Activated CD8-positive, alpha-beta T cell treated with anti-CD3 and anti-CD28 coated beads for 36 hours (primary cell): ENCODE measurements at regions not wholly inside any gene's neighbourhood (a gene's known extent, or its start where the extent isn't known, plus 50 kb on each side); places are given as distances from the start of the nearest gene placed in this dataset.

ENCODE experiments used
- ATAC-seq: fragments of 200-7000 bp; cut with Tn5 transposase; one replicate; pipeline ENCODE4 v1.10.0; 2021; ENCODE audit warnings: mild to moderate bottlenecking, moderate library complexity
- CTCF ChIA-PET: fragments of 350-600 bp; sonication (Branson Sonifier 250); formaldehyde crosslinking; loops from one replicate; lab custom pipeline; 2021; ENCODE audit warnings: antibody characterized with exemption; lab: Charles Lee
- POLR2A ChIA-PET: fragments of 350-600 bp; sonication (Branson Sonifier 250); formaldehyde crosslinking; loops from one replicate; lab custom pipeline; 2021; ENCODE audit warnings: antibody characterized with exemption; lab: Charles Lee
- DNase-seq: peaks from one replicate; pipeline ENCODE4 v3.0.0-alpha.2; 2020
- H3K27ac Mint-ChIP-seq: one replicate; pipeline ENCODE4 v1.8.0; 2021; ENCODE audit warnings: mild to moderate bottlenecking, mixed read lengths
- H3K27me3 Mint-ChIP-seq: one replicate; pipeline ENCODE4 v1.8.0; 2021; ENCODE audit warnings: mixed read lengths
- H3K36me3 Mint-ChIP-seq: one replicate; pipeline ENCODE4 v1.8.0; 2021; ENCODE audit warnings: low read depth, mixed read lengths
- H3K4me1 Mint-ChIP-seq: one replicate; pipeline ENCODE4 v1.8.0; 2021; ENCODE audit warnings: low read depth, mixed read lengths
- H3K4me3 Mint-ChIP-seq: one replicate; pipeline ENCODE4 v1.8.0; 2021; ENCODE audit warnings: mild to moderate bottlenecking, moderate library complexity, mixed read lengths
- H3K9me3 Mint-ChIP-seq: one replicate; pipeline ENCODE4 v1.8.0; 2021; ENCODE audit warnings: mixed read lengths
- CTCF ChIP-seq: fragments of 200-600 bp; IDR thresholded peaks from one replicate; pipeline ENCODE4 v1.8.0; 2022; ENCODE audit warnings: antibody characterized with exemption, mild to moderate bottlenecking
- intact Hi-C: fragments of 100-400 bp; cut with micrococcal nuclease; formaldehyde crosslinking; loops from one replicate; pipeline ENCODE4 v1.10.0; 2022

DNA sequence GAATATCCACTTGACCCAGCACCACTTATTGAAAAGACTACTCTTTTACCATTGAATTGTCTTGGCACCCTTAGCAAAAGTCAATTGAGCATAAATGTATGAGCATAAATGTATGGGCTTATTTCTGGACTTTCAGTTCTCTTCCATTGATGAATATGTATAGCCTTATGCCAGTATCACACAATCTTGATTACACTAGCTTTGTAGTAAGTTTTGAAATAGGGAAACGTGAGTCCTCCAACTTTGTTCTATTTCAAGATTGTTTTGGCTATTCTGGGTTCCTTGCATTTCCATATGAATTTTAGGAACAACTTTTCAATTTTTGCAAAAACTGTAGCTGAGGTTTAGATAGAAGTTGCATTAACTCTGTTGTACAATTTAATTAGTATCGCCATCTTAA is 601.0 kb downstream of the TLE1 start:
- no peak for DNase-seq
- CTCF ChIA-PET, result no interaction called here
- H3K36me3 Mint-ChIP-seq, result no peaks in the 10 kb centered on the region
- TF ChIP-seq CTCF, result no peak
- H3K9me3 Mint-ChIP-seq, result no peaks in the 10 kb centered on the region
- no peaks in the 10 kb centered on the region for H3K4me1 Mint-ChIP-seq
- ATAC-seq, result no peak
- H3K4me3 Mint-ChIP-seq, result no peak overlapping the region
- no peak overlapping the region for H3K27ac Mint-ChIP-seq
- intact Hi-C loops, result no loop called here
- POLR2A ChIA-PET, result no interaction called here
- no peaks in the 10 kb centered on the region for H3K27me3 Mint-ChIP-seq

GRCh38 chr9:81086416-81086815 is 602.9 kb downstream of the TLE1 start:
- DNase-seq, result no peak
- peaks cover 3% of the 10 kb centered on the region for H3K9me3 Mint-ChIP-seq
- H3K4me3 Mint-ChIP-seq, result no peak overlapping the region
- POLR2A ChIA-PET, result no interaction called here
- H3K27ac Mint-ChIP-seq, result no peak overlapping the region
- CTCF ChIA-PET, result no interaction called here
- no peak for ATAC-seq
- intact Hi-C loops, result no loop called here
- H3K36me3 Mint-ChIP-seq, result no peaks in the 10 kb centered on the region
- TF ChIP-seq CTCF, result no peak
- no peaks in the 10 kb centered on the region for H3K27me3 Mint-ChIP-seq
- H3K4me1 Mint-ChIP-seq, result no peaks in the 10 kb centered on the region

DNA sequence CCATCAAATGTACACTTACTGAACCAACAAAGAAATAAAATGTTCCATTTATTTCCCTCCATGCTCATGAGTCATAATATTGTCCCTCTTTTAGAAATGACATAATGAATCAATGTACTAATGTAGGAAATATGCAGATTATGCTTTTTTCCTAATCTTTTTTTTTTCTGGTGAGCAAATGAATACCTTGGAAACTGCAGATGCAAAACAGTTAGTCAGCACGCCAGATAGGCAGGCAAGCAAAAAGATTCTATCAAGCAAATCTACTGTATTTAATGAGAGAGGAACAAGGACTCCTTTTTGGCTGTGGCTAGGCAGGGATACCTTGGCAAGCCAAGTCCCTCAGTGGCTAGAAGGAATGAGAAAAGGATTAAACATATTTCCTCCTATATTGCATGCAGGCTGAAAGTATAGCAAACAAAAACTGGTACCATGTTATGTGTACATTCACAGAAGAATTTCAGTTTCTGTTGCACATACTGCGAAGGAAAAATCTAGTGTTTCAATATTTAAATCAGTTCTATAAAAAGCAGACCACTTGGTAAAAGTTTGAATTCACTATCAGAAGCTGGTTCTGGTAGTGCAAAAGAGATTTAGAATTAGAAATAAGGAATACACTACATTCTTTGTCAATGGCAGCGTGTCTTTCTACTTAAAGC is 605.4 kb downstream of the TLE1 start:
- ChIA-PET POLR2A (no interaction called here), CTCF (no interaction called here)
- no peaks in the 10 kb centered on the region for H3K36me3 Mint-ChIP-seq
- H3K9me3 Mint-ChIP-seq, result peaks cover 3% of the 10 kb centered on the region
- no peak for TF ChIP-seq CTCF
- ATAC-seq (no peak), DNase-seq (no peak)
- no peaks in the 10 kb centered on the region for H3K4me1 Mint-ChIP-seq
- intact Hi-C loops, result no loop called here
- no peaks in the 10 kb centered on the region for H3K27me3 Mint-ChIP-seq
- no peak overlapping the region for H3K4me3 Mint-ChIP-seq
- no peak overlapping the region for H3K27ac Mint-ChIP-seq

DNA sequence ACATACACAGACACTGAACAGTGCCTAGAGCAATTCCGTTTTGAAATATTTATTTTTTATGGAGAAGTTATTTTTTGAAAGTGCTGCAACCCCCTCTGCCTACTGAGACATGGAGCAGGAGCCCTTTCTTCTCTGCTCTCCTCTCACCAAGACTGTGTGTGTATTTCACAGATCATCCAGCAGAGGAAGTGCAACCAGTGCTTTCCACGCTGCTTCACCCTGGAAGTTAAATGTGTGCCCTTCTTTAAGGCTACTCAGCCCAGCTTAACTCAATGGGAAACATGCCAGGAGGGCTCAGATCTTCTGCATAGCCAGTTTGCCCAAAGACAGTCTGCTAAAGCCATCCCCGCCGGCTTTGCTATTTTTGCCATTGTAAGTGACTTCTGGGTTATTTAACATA is 606.3 kb downstream of the TLE1 start:
- no peak overlapping the region for H3K27ac Mint-ChIP-seq
- ChIA-PET CTCF (no interaction called here), POLR2A (no interaction called here)
- no peak for DNase-seq
- TF ChIP-seq CTCF, result no peak
- ATAC-seq, result no peak
- no peaks in the 10 kb centered on the region for H3K27me3 Mint-ChIP-seq
- H3K4me1 Mint-ChIP-seq, result no peaks in the 10 kb centered on the region
- no peaks in the 10 kb centered on the region for H3K36me3 Mint-ChIP-seq
- H3K9me3 Mint-ChIP-seq, result peaks cover 3% of the 10 kb centered on the region
- intact Hi-C loops, result no loop called here
- no peak overlapping the region for H3K4me3 Mint-ChIP-seq

DNA sequence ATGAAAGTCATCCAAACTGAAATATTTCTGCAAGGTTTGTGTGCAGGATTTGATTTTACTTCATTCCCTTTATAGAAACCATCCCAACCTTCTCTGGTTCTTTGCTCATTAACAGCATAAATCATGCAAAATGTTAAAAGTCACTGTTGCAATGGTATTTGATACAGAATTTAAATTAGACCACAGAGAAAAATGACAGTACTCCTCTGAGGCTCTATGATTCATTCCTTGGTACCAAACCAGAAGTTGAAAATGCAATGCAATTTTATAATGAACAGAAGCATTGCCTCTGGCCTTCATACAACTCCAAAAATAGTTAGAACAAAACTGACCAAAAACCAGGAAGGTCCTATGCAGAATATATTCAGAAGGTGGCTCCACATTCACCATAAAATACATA is 607.1 kb downstream of the TLE1 start:
- Mint-ChIP-seq H3K4me1 (no peaks in the 10 kb centered on the region), H3K4me3 (no peak overlapping the region), H3K9me3 (peaks cover 3% of the 10 kb centered on the region), H3K27ac (no peak overlapping the region), H3K36me3 (no peaks in the 10 kb centered on the region), H3K27me3 (no peaks in the 10 kb centered on the region)
- DNase-seq (no peak), ATAC-seq (no peak)
- intact Hi-C loops, result no loop called here
- CTCF ChIA-PET, result no interaction called here
- POLR2A ChIA-PET, result no interaction called here
- no peak for TF ChIP-seq CTCF
